ENCODE measurements at regions not wholly inside any gene's neighbourhood (a gene's known extent, or its start where the extent isn't known, plus 50 kb on each side); places are given as distances from the start of the nearest gene placed in this dataset.

GRCh38 chrX:25596921-25597320 is 541.2 kb upstream of the MAGEB18 start:
- Histone ChIP-seq H3K36me3 (ENCODE audit: control insufficient read depth, insufficient read depth, low read length) (no peaks in the 10 kb centered on the region), H3K79me1 (ENCODE audit: low read depth in 1 of 2, low read length in 2 of 2) (no peaks in the 10 kb centered on the region), H3K23ac (ENCODE audit: low read depth, low read length) (no peak overlapping the region), H3K9ac (ENCODE audit: low read depth, low read length) (no peak overlapping the region), H3K27me3 (ENCODE audit: control insufficient read depth, insufficient read depth, low read length) (no peaks in the 10 kb centered on the region), H3K56ac (ENCODE audit: extremely low read depth, insufficient read depth, low read length) (no peak overlapping the region), H3K4ac (ENCODE audit: low read depth, low read length) (no peak overlapping the region), H4K8ac (ENCODE audit: low read depth in 2 of 2, low read length in 2 of 2) (no peak overlapping the region), H3K14ac (replicated peaks; ENCODE audit: low read depth, low read length) (no peak overlapping the region), H3K27ac (ENCODE audit: insufficient read depth, low read length) (no peak overlapping the region), H2BK5ac (ENCODE audit: low read depth, low read length, poor library complexity, severe bottlenecking) (no peak overlapping the region), H3K4me2 (ENCODE audit: low read depth, low read length) (no peak overlapping the region), H2BK15ac (ENCODE audit: low read depth, low read length) (no peak overlapping the region), H4K20me1 (ENCODE audit: insufficient read depth, low read length) (no peaks in the 10 kb centered on the region), H3K4me1 (ENCODE audit: control insufficient read depth, insufficient read depth, low read length) (no peaks in the 10 kb centered on the region), H2AK5ac (ENCODE audit: low read depth, low read length) (no peak overlapping the region), H2AK9ac (replicated peaks; ENCODE audit: low read depth, low read length, poor library complexity) (no peak overlapping the region), H4K91ac (ENCODE audit: insufficient read depth, low read depth, low read length) (no peak overlapping the region), H2AFZ (replicated peaks; ENCODE audit: low read length, poor library complexity) (no peak overlapping the region), H3K18ac (ENCODE audit: low read depth, low read length) (no peak overlapping the region), H3K9me1 (ENCODE audit: insufficient read depth, low read length) (no peaks in the 10 kb centered on the region), H2BK20ac (ENCODE audit: low read depth, low read length) (no peak overlapping the region), H4K5ac (ENCODE audit: low read depth, low read length) (no peak overlapping the region), H2BK120ac (ENCODE audit: low read depth, low read length) (no peak overlapping the region), H3K4me3 (ENCODE audit: insufficient read depth, low read depth, low read length) (no peak overlapping the region), H3K9me3 (ENCODE audit: control insufficient read depth, insufficient read depth, low read length) (no peaks in the 10 kb centered on the region)
- no TSS peak for BruUV-seq (replicated peaks)
- dilution Hi-C loops (cut with HindIII; ENCODE audit: low sequenced_read_pairs, unreplicated experiment) = no loop called here
- TF ChIP-seq RCOR1 (IDR thresholded peaks at IDR 0.05; ENCODE audit: insufficient replicate concordance, low read length) = no peak
- TF ChIP-seq NFE2L2 (IDR thresholded peaks at IDR 0.05; ENCODE audit: low read depth, low read length) = no peak
- no peak for TF ChIP-seq CEBPB (IDR thresholded peaks at IDR 0.05; ENCODE audit: low read depth, low read length)
- TF ChIP-seq BHLHE40 (IDR thresholded peaks at IDR 0.05; ENCODE audit: low read depth, low read length) = no peak
- no peak for TF ChIP-seq MXI1 (IDR thresholded peaks at IDR 0.05; ENCODE audit: borderline replicate concordance, low read depth, low read length)
- TF ChIP-seq MAFK (IDR thresholded peaks at IDR 0.05; ENCODE audit: low read depth, low read length) = no peak
- TF ChIP-seq CHD1 (IDR thresholded peaks at IDR 0.05; ENCODE audit: low read depth, low read length) = no peak
- no peak for TF ChIP-seq MAZ (IDR thresholded peaks at IDR 0.05; ENCODE audit: borderline replicate concordance, low read depth, low read length)
- TF ChIP-seq SMC3 (IDR thresholded peaks at IDR 0.05; ENCODE audit: low read depth, low read length) = no peak
- TF ChIP-seq ELK1 (IDR thresholded peaks at IDR 0.05; ENCODE audit: borderline replicate concordance, low read depth, low read length) = no peak
- TF ChIP-seq CTCF (conservative IDR thresholded peaks at IDR 0.05; ENCODE audit: low read depth, low read length) = no peak
- no peak for TF ChIP-seq POLR2A (IDR thresholded peaks at IDR 0.05; ENCODE audit: low read depth, low read length)
- POLR2A ChIA-PET (ENCODE audit: unreplicated experiment) = no interaction called here
- no peak for ATAC-seq (ENCODE audit: low read depth)
- CTCF ChIA-PET = interaction anchor here (0.5 kb wide), 1 partner anchor 14 kb away, joined by 6 read pairs; no protein-coding TSS in a partner anchor
- WGBS, 2 experiments (ENCODE audit: extremely low coverage in 2 of 2, insufficient read length in 1 of 2) = no CpG with 5 or more reads among the region's 2 CpGs
- intact Hi-C loops (cut with micrococcal nuclease) = no loop called here
- in situ Hi-C loops (cut with MboI; ENCODE audit: low sequenced_read_pairs) = no loop called here
- DNase-seq = no peak

Data from IMR-90 (cell line).